ENCODE measurements at regions not wholly inside any gene's neighbourhood (a gene's known extent, or its start where the extent isn't known, plus 50 kb on each side); places are given as distances from the start of the nearest gene placed in this dataset.

GRCh38 chr9:38211002-38211401, 142.0 kb upstream of the SHB start:
- ChIA-PET CTCF (no interaction called here), POLR2A (no interaction called here)
- DNase-seq (no peak), ATAC-seq (ENCODE audit: low read depth) (no peak)
- no peak overlapping the region for H3K4me3 Mint-ChIP-seq
- peaks cover 2% of the 10 kb centered on the region for H3K27me3 Mint-ChIP-seq
- intact Hi-C loops (cut with micrococcal nuclease): no loop called here
- no peaks in the 10 kb centered on the region for H3K4me1 Mint-ChIP-seq
- no peaks in the 10 kb centered on the region for H3K9me3 Mint-ChIP-seq
- H3K36me3 Mint-ChIP-seq (ENCODE audit: low read depth): no peaks in the 10 kb centered on the region
- no peak for TF ChIP-seq CTCF (IDR thresholded peaks at IDR 0.05)
- no peak overlapping the region for H3K27ac Mint-ChIP-seq

- TF ChIP-seq CTCF (IDR thresholded peaks at IDR 0.05): no peak
- no peak for ATAC-seq (ENCODE audit: low read depth)
- Mint-ChIP-seq H3K27me3 (no peaks in the 10 kb centered on the region), H3K4me3 (no peak overlapping the region), H3K4me1 (no peaks in the 10 kb centered on the region), H3K36me3 (ENCODE audit: low read depth) (no peaks in the 10 kb centered on the region), H3K27ac (no peak overlapping the region), H3K9me3 (no peaks in the 10 kb centered on the region)
- POLR2A ChIA-PET: no interaction called here
- no peak for DNase-seq
- CTCF ChIA-PET: no interaction called here
- intact Hi-C loops (cut with micrococcal nuclease): no loop called here
These were observed 139.3 kb upstream of the SHB start for GRCh38 chr9:38208206-38208901.

- no peaks in the 10 kb centered on the region for H3K9me3 Mint-ChIP-seq
- POLR2A ChIA-PET: no interaction called here
- no peak for ATAC-seq (ENCODE audit: low read depth)
- CTCF ChIA-PET: no interaction called here
- intact Hi-C loops (cut with micrococcal nuclease): no loop called here
- no peak overlapping the region for H3K4me3 Mint-ChIP-seq
- no peak for TF ChIP-seq CTCF (IDR thresholded peaks at IDR 0.05)
- no peaks in the 10 kb centered on the region for H3K27me3 Mint-ChIP-seq
- H3K27ac Mint-ChIP-seq: no peak overlapping the region
- H3K4me1 Mint-ChIP-seq: no peaks in the 10 kb centered on the region
- no peak for DNase-seq
- H3K36me3 Mint-ChIP-seq (ENCODE audit: low read depth): no peaks in the 10 kb centered on the region
These were observed 138.3 kb upstream of the SHB start for GRCh38 chr9:38207247-38207778.

GRCh38 chr9:38205279-38205678, 136.3 kb upstream of the SHB start:
- no peak for DNase-seq
- no peak overlapping the region for H3K27ac Mint-ChIP-seq
- intact Hi-C loops (cut with micrococcal nuclease): no loop called here
- H3K36me3 Mint-ChIP-seq (ENCODE audit: low read depth): no peaks in the 10 kb centered on the region
- no peaks in the 10 kb centered on the region for H3K4me1 Mint-ChIP-seq
- no peak overlapping the region for H3K4me3 Mint-ChIP-seq
- no peaks in the 10 kb centered on the region for H3K27me3 Mint-ChIP-seq
- ChIA-PET POLR2A (no interaction called here), CTCF (no interaction called here)
- no peak for ATAC-seq (ENCODE audit: low read depth)
- no peaks in the 10 kb centered on the region for H3K9me3 Mint-ChIP-seq
- TF ChIP-seq CTCF (IDR thresholded peaks at IDR 0.05): no peak

GRCh38 chr9:38202336-38202938, 133.4 kb upstream of the SHB start:
- no peak overlapping the region for H3K27ac Mint-ChIP-seq
- DNase-seq (no peak), ATAC-seq (ENCODE audit: low read depth) (no peak)
- no peaks in the 10 kb centered on the region for H3K36me3 Mint-ChIP-seq (ENCODE audit: low read depth)
- ChIA-PET CTCF (no interaction called here), POLR2A (no interaction called here)
- H3K4me3 Mint-ChIP-seq: no peak overlapping the region
- no peaks in the 10 kb centered on the region for H3K4me1 Mint-ChIP-seq
- no peaks in the 10 kb centered on the region for H3K27me3 Mint-ChIP-seq
- intact Hi-C loops (cut with micrococcal nuclease): no loop called here
- H3K9me3 Mint-ChIP-seq: no peaks in the 10 kb centered on the region
- no peak for TF ChIP-seq CTCF (IDR thresholded peaks at IDR 0.05)
